ENCODE measurements at regions not wholly inside any gene's neighbourhood (a gene's known extent, or its start where the extent isn't known, plus 50 kb on each side); places are given as distances from the start of the nearest gene placed in this dataset.
"Not testable (repeated sequence)": the region's sequence is repeated elsewhere in the genome, so short reads cannot be mapped to it uniquely, and the experiment has no call there.

- peak in 1 of 2 donors; percentile 15 for ATAC-seq (ENCODE audit: low FRiP score in 2 of 2)
- DNase-seq, result no peak
- Histone ChIP-seq H3K36me3 (no peaks in the 10 kb centered on the region), H3K9me3 (no peaks in the 10 kb centered on the region), H3K4me3 (no peak overlapping the region), H3K4me1 (no peaks in the 10 kb centered on the region), H3K27ac (peak overlapping the region in 1 of 4 donors; percentile 30), H3K27me3 (no peaks in the 10 kb centered on the region)
- TF ChIP-seq POLR2A (IDR thresholded peaks at IDR 0.05), result no peak
- TF ChIP-seq, protein P1, sequence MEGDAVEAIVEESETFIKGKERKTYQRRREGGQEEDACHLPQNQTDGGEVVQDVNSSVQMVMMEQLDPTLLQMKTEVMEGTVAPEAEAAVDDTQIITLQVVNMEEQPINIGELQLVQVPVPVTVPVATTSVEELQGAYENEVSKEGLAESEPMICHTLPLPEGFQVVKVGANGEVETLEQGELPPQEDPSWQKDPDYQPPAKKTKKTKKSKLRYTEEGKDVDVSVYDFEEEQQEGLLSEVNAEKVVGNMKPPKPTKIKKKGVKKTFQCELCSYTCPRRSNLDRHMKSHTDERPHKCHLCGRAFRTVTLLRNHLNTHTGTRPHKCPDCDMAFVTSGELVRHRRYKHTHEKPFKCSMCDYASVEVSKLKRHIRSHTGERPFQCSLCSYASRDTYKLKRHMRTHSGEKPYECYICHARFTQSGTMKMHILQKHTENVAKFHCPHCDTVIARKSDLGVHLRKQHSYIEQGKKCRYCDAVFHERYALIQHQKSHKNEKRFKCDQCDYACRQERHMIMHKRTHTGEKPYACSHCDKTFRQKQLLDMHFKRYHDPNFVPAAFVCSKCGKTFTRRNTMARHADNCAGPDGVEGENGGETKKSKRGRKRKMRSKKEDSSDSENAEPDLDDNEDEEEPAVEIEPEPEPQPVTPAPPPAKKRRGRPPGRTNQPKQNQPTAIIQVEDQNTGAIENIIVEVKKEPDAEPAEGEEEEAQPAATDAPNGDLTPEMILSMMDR (IDR thresholded peaks at IDR 0.05), result no peak
- 82 to 95% methylated on average over 3 of the region's 3 CpGs for whole genome bisulfite sequencing, 2 donors
These were observed 114.0 kb upstream of the LYZL2 start for GRCh38 chr10:30743586-30743985.

- H3K36me3 ChIP-seq, result no peaks in the 10 kb centered on the region
- ATAC-seq (ENCODE audit: low FRiP score in 2 of 2), result no peak
- no peaks in the 10 kb centered on the region for H3K4me1 ChIP-seq
- no peaks in the 10 kb centered on the region for H3K27me3 ChIP-seq
- H3K9me3 ChIP-seq, result no peaks in the 10 kb centered on the region
- no peak overlapping the region for H3K4me3 ChIP-seq
- TF ChIP-seq EP300 (IDR thresholded peaks at IDR 0.05) (no peak), POLR2A (IDR thresholded peaks at IDR 0.05) (no peak), POLR2AphosphoS5 (IDR thresholded peaks at IDR 0.05) (no peak)
- TF ChIP-seq, protein P1 (IDR thresholded peaks at IDR 0.05), result no peak
- H3K27ac ChIP-seq, result no peak overlapping the region
- DNase-seq, result no peak
- WGBS, 2 donors, result 66 to 90% methylated on average over 4 of the region's 4 CpGs
These were observed 112.9 kb upstream of the LYZL2 start for GRCh38 chr10:30742471-30742870.

GRCh38 chr10:30740774-30741173 lies 111.2 kb upstream of the LYZL2 start:
- not testable (repeated sequence) for DNase-seq; H3K27ac ChIP-seq; H3K9me3 ChIP-seq; H3K27me3 ChIP-seq; H3K4me1 ChIP-seq; ATAC-seq (ENCODE audit: low FRiP score in 2 of 2); H3K36me3 ChIP-seq; H3K4me3 ChIP-seq
- 65 to 87% methylated on average over 1 of the region's 1 CpG for WGBS, 2 donors

DNA sequence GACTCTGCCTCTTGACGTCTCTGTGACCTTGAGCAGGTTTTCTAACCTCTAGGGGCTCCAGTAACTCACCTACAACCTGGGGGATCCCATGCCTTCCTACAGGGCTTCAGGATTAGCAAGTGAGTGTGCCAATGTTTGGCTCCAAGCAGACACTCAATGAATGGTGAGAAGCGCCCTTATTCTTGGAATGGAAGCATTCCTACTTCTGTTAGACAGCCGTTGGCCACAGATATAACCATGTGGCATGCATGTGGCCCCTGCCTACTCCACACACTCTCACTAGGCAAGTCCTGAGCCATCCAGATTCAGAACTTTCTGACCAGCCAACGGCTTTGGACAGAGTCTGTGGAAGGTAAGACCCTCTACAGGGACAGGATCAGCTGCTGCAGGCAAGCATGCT lies 108.9 kb upstream of the LYZL2 start:
- Histone ChIP-seq H3K27me3 (no peaks in the 10 kb centered on the region), H3K4me3 (no peak overlapping the region), H3K9me3 (no peaks in the 10 kb centered on the region), H3K4me1 (no peaks in the 10 kb centered on the region), H3K36me3 (no peaks in the 10 kb centered on the region), H3K27ac (no peak overlapping the region)
- TF ChIP-seq POLR2A (IDR thresholded peaks at IDR 0.05) (no peak), POLR2AphosphoS5 (IDR thresholded peaks at IDR 0.05) (no peak), EP300 (IDR thresholded peaks at IDR 0.05) (no peak)
- TF ChIP-seq, protein P1 (IDR thresholded peaks at IDR 0.05), result no peak
- ATAC-seq (ENCODE audit: low FRiP score in 2 of 2) (no peak), DNase-seq (no peak)
- 76 to 94% methylated on average over 2 to 4 of the region's 4 CpGs for WGBS, 2 donors

- H3K27me3 ChIP-seq, result no peaks in the 10 kb centered on the region
- no peak overlapping the region for H3K4me3 ChIP-seq
- TF ChIP-seq POLR2AphosphoS5 (IDR thresholded peaks at IDR 0.05), result no peak
- TF ChIP-seq POLR2A (IDR thresholded peaks at IDR 0.05), result no peak
- no peak overlapping the region for H3K27ac ChIP-seq
- ATAC-seq (ENCODE audit: low FRiP score in 2 of 2), result no peak
- H3K36me3 ChIP-seq, result no peaks in the 10 kb centered on the region
- H3K4me1 ChIP-seq, result no peaks in the 10 kb centered on the region
- H3K9me3 ChIP-seq, result no peaks in the 10 kb centered on the region
- no peak for DNase-seq
- WGBS, 2 donors, result 83 to 94% methylated on average over 2 to 11 of the region's 11 CpGs
These were observed 108.4 kb upstream of the LYZL2 start for GRCh38 chr10:30737931-30738391.

GRCh38 chr10:30736685-30737232 lies 107.2 kb upstream of the LYZL2 start:
- Histone ChIP-seq H3K27me3 (no peaks in the 10 kb centered on the region), H3K4me1 (no peaks in the 10 kb centered on the region), H3K36me3 (no peaks in the 10 kb centered on the region), H3K27ac (no peak overlapping the region), H3K4me3 (no peak overlapping the region), H3K9me3 (no peaks in the 10 kb centered on the region)
- DNase-seq, result no peak
- peak; percentile 16 to 84 for ATAC-seq (ENCODE audit: low FRiP score in 2 of 2)
- WGBS, 2 donors, result 37 to 43% methylated on average over 10 of the region's 10 CpGs
- TF ChIP-seq EP300 (IDR thresholded peaks at IDR 0.05) (no peak), POLR2AphosphoS5 (IDR thresholded peaks at IDR 0.05) (no peak), POLR2A (IDR thresholded peaks at IDR 0.05) (no peak)
- TF ChIP-seq, protein P1 (IDR thresholded peaks at IDR 0.05), result no peak
